ENCODE measurements at regions not wholly inside any gene's neighbourhood (a gene's known extent, or its start where the extent isn't known, plus 50 kb on each side); places are given as distances from the start of the nearest gene placed in this dataset.

DNA sequence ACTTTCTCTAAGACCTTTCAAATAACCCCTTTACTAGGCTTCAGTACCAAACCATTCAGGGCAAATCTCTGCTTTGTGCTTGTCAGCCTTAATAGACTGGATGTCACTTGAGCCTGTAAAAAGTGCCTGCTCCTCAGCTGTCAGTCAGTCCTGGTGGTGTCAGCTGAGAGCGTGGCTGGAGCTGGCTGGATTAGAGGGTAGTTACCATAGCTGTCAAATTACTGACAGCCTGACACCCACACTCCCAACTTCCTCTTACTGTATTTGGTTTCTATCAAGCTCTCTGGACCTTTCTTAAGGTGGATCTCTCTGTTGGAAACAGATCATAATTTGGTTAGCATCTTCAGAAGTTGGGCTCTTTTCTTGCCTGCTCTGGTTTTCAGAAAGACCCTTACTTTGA, 371.4 kb upstream of the ATP5MC3 start:
- ATAC-seq (ENCODE audit: low read depth) (no peak), DNase-seq (no peak)
- no peak for TF ChIP-seq CTCF (IDR thresholded peaks at IDR 0.05)
- intact Hi-C loops (cut with micrococcal nuclease), result no loop called here
- Mint-ChIP-seq H3K36me3 (ENCODE audit: low read depth) (no peaks in the 10 kb centered on the region), H3K27me3 (peaks cover 11% of the 10 kb centered on the region), H3K4me3 (no peak overlapping the region), H3K9me3 (no peaks in the 10 kb centered on the region), H3K4me1 (no peaks in the 10 kb centered on the region), H3K27ac (no peak overlapping the region)
- ChIA-PET CTCF (no interaction called here), POLR2A (no interaction called here)

GRCh38 chr2:175540421-175540820, 358.9 kb upstream of the ATP5MC3 start:
- DNase-seq, result no peak
- CTCF ChIA-PET, result no interaction called here
- ATAC-seq (ENCODE audit: low read depth), result no peak
- intact Hi-C loops (cut with micrococcal nuclease), result no loop called here
- no peak for TF ChIP-seq CTCF (IDR thresholded peaks at IDR 0.05)
- no peak overlapping the region for H3K27ac Mint-ChIP-seq
- H3K9me3 Mint-ChIP-seq, result peaks cover 14% of the 10 kb centered on the region
- H3K27me3 Mint-ChIP-seq, result no peaks in the 10 kb centered on the region
- H3K4me1 Mint-ChIP-seq, result no peaks in the 10 kb centered on the region
- H3K36me3 Mint-ChIP-seq (ENCODE audit: low read depth), result no peaks in the 10 kb centered on the region
- POLR2A ChIA-PET, result no interaction called here
- H3K4me3 Mint-ChIP-seq, result no peak overlapping the region

GRCh38 chr2:175539122-175539521, 357.6 kb upstream of the ATP5MC3 start:
- H3K9me3 Mint-ChIP-seq, result peaks cover 10% of the 10 kb centered on the region
- H3K27me3 Mint-ChIP-seq, result no peaks in the 10 kb centered on the region
- no peak overlapping the region for H3K27ac Mint-ChIP-seq
- no peak overlapping the region for H3K4me3 Mint-ChIP-seq
- DNase-seq (no peak), ATAC-seq (ENCODE audit: low read depth) (no peak)
- CTCF ChIA-PET, result no interaction called here
- H3K36me3 Mint-ChIP-seq (ENCODE audit: low read depth), result no peaks in the 10 kb centered on the region
- POLR2A ChIA-PET, result no interaction called here
- TF ChIP-seq CTCF (IDR thresholded peaks at IDR 0.05), result no peak
- no peaks in the 10 kb centered on the region for H3K4me1 Mint-ChIP-seq
- intact Hi-C loops (cut with micrococcal nuclease), result no loop called here

- Mint-ChIP-seq H3K27ac (no peak overlapping the region), H3K4me3 (no peak overlapping the region), H3K27me3 (no peaks in the 10 kb centered on the region), H3K36me3 (ENCODE audit: low read depth) (no peaks in the 10 kb centered on the region), H3K4me1 (no peaks in the 10 kb centered on the region), H3K9me3 (no peaks in the 10 kb centered on the region)
- CTCF ChIA-PET, result no interaction called here
- DNase-seq (no peak), ATAC-seq (ENCODE audit: low read depth) (no peak)
- no peak for TF ChIP-seq CTCF (IDR thresholded peaks at IDR 0.05)
- intact Hi-C loops (cut with micrococcal nuclease), result no loop called here
- POLR2A ChIA-PET, result no interaction called here
Measured at GRCh38 chr2:175536059-175536458, 354.5 kb upstream of the ATP5MC3 start.

DNA sequence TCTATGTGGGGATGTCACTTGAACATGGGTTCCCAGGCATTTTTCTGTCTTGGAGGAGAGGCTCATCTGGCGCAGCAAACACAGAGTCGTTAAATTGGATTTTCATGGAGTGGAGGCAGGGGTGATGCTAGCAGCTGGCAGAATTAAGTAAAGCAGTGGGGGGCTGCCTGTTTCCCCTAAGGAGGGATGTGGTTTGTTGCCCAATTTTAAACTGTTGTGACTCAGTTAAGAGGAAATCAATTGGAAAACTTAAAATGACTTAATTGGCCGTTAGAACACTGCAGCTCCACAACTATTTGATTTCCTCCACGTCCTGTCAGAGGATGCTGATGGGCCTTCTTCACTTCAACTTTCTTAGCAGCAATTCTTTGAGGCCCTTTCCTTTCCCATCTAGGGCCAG, 354.1 kb upstream of the ATP5MC3 start:
- H3K9me3 Mint-ChIP-seq, result no peaks in the 10 kb centered on the region
- ChIA-PET POLR2A (no interaction called here), CTCF (no interaction called here)
- H3K27me3 Mint-ChIP-seq, result no peaks in the 10 kb centered on the region
- DNase-seq (no peak), ATAC-seq (ENCODE audit: low read depth) (no peak)
- intact Hi-C loops (cut with micrococcal nuclease), result no loop called here
- H3K36me3 Mint-ChIP-seq (ENCODE audit: low read depth), result no peaks in the 10 kb centered on the region
- H3K4me1 Mint-ChIP-seq, result no peaks in the 10 kb centered on the region
- H3K27ac Mint-ChIP-seq, result no peak overlapping the region
- no peak for TF ChIP-seq CTCF (IDR thresholded peaks at IDR 0.05)
- no peak overlapping the region for H3K4me3 Mint-ChIP-seq

Measured in activated B cell treated with CpG ODN at 0.5 μM for 24 hours (primary cell).